ENCODE measurements at regions not wholly inside any gene's neighbourhood (a gene's known extent, or its start where the extent isn't known, plus 50 kb on each side); places are given as distances from the start of the nearest gene placed in this dataset.
"Not testable (repeated sequence)": the region's sequence is repeated elsewhere in the genome, so short reads cannot be mapped to it uniquely, and the experiment has no call there.

- DNase-seq (ENCODE audit: low spot score) (no peak), ATAC-seq (ENCODE audit: low FRiP score) (no peak)
- no peak for TF ChIP-seq CTCF (IDR thresholded peaks at IDR 0.05)
These were observed 151.6 kb downstream of the ZNF486 start for GRCh38 chr19:20318616-20319015.

- DNase-seq (ENCODE audit: low spot score) (no peak), ATAC-seq (ENCODE audit: low FRiP score) (no peak)
- no peak for TF ChIP-seq CTCF (IDR thresholded peaks at IDR 0.05)
These were observed 148.5 kb downstream of the ZNF486 start for GRCh38 chr19:20315543-20315942.

GRCh38 chr19:20313894-20314293, 146.9 kb downstream of the ZNF486 start:
- ATAC-seq (ENCODE audit: low FRiP score) = no peak
- TF ChIP-seq CTCF (IDR thresholded peaks at IDR 0.05) = no peak
- DNase-seq (ENCODE audit: low spot score) = no peak

GRCh38 chr19:20307127-20307526, 140.1 kb downstream of the ZNF486 start:
- ATAC-seq (ENCODE audit: low FRiP score) (no peak), DNase-seq (ENCODE audit: low spot score) (no peak)
- TF ChIP-seq CTCF (IDR thresholded peaks at IDR 0.05) = no peak

GRCh38 chr19:20296314-20296713, 129.3 kb downstream of the ZNF486 start:
- not testable (repeated sequence) for ATAC-seq (ENCODE audit: low FRiP score); DNase-seq (ENCODE audit: low spot score)

- no peak for ATAC-seq (ENCODE audit: low FRiP score)
- TF ChIP-seq CTCF (IDR thresholded peaks at IDR 0.05) = no peak
- no peak for DNase-seq (ENCODE audit: low spot score)
These were observed 127.2 kb downstream of the ZNF486 start for GRCh38 chr19:20294181-20294580.

GRCh38 chr19:20292520-20292919, 125.5 kb downstream of the ZNF486 start:
- not testable (repeated sequence) for ATAC-seq (ENCODE audit: low FRiP score); DNase-seq (ENCODE audit: low spot score)

- DNase-seq (ENCODE audit: low spot score) = no peak
- TF ChIP-seq CTCF (IDR thresholded peaks at IDR 0.05) = no peak
These were observed 122.2 kb downstream of the ZNF486 start for GRCh38 chr19:20289186-20289585.

More at GRCh38 chr19:20289186-20289585, 122.2 kb downstream of the ZNF486 start:
- ATAC-seq (ENCODE audit: low FRiP score) = no peak
